Transverse colon (tissue), 4 donors: ENCODE measurements at regions not wholly inside any gene's neighbourhood (a gene's known extent, or its start where the extent isn't known, plus 50 kb on each side); places are given as distances from the start of the nearest gene placed in this dataset.
A peak's percentile ranks its signal among the peaks of the same experiment; 100 is the strongest.
"Not testable (repeated sequence)": the region's sequence is repeated elsewhere in the genome, so short reads cannot be mapped to it uniquely, and the experiment has no call there.

ENCODE experiments used
- DNase-seq: peaks from one replicate; pipeline ENCODE4 v3.0.0-alpha.2; 2019
- H3K27ac ChIP-seq, 4 donors: fragments of 200-600 bp; sonication (generic); 2 replicates each; pipeline ENCODE4 v1.5.1; 2016 to 2018; ENCODE audit warnings: inconsistent platforms in 4 of 4
- H3K27me3 ChIP-seq: fragments of 200-600 bp; sonication (generic); 2 replicates; pipeline ENCODE4 v1.5.1; 2017; ENCODE audit warnings: inconsistent platforms
- H3K36me3 ChIP-seq, 4 donors: fragments of 200-600 bp; sonication (generic); 2 replicates each; pipeline ENCODE4 v1.5.1; 2017 to 2019; ENCODE audit warnings: inconsistent platforms in 4 of 4
- H3K4me1 ChIP-seq, 4 donors: fragments of 200-600 bp; sonication (generic); 2 replicates each; pipeline ENCODE4 v1.5.1; 2017 to 2020; ENCODE audit warnings: inconsistent platforms in 4 of 4
- H3K4me3 ChIP-seq, 4 donors: fragments of 200-600 bp; sonication (generic); 1 replicate in 1 of 4; 2 replicates in 3 of 4; pipeline versions ENCODE4 v1.5.1 to v1.6.1; 2017 to 2019; ENCODE audit warnings: inconsistent platforms in 4 of 4
- H3K9me3 ChIP-seq, 2 donors: fragments of 200-600 bp; sonication (generic); 2 replicates each; pipeline ENCODE4 v1.5.1; 2017 to 2019; ENCODE audit warnings: inconsistent platforms in 2 of 2
- WGBS, 2 donors: methylation state at CpG; one replicate each; pipeline ENCODE4 v1.1.5; 2018; ENCODE audit warnings: low coverage in 1 of 2; 5-methylcytosine and 5-hydroxymethylcytosine counted together
- in situ Hi-C, 4 donors: fragments of 200-750 bp; cut with MboI; loops; one replicate each; pipeline versions ENCODE4 v1.15.0 to v1.15.1; 2017; ENCODE audit warnings: low sequenced_read_pairs in 3 of 4, low pct_ligation_motif_present in 1 of 4, low pct_unique_long_range_greater_than_20kb in 1 of 4
- intact Hi-C: fragments of 100-400 bp; cut with DNase I; formaldehyde crosslinking; loops from one replicate; pipeline ENCODE4 v1.15.1; 2023; ENCODE audit warnings: low total_unique reads

GRCh38 chr15:44817797-44818196 lies 81.5 kb downstream of the TRIM69 start:
- DNase-seq, H3K27ac ChIP-seq, H3K4me1 ChIP-seq, H3K27me3 ChIP-seq, H3K4me3 ChIP-seq, intact Hi-C loops, H3K9me3 ChIP-seq, in situ Hi-C loops, H3K36me3 ChIP-seq: not testable (repeated sequence)
- WGBS, 2 donors, result 39 to 61% methylated on average over 3 to 5 of the region's 9 CpGs

GRCh38 chr15:44819331-44819987 lies 83.1 kb downstream of the TRIM69 start:
- H3K36me3 ChIP-seq, H3K4me3 ChIP-seq, in situ Hi-C loops, H3K9me3 ChIP-seq, H3K27ac ChIP-seq, H3K27me3 ChIP-seq, intact Hi-C loops, H3K4me1 ChIP-seq, DNase-seq: not testable (repeated sequence)
- whole genome bisulfite sequencing, 2 donors, result 72% methylated on average over 8 of the region's 9 CpGs; no CpG with 5 or more reads in 1 of the 2 donors

GRCh38 chr15:44820535-44820934 lies 84.2 kb downstream of the TRIM69 start:
- in situ Hi-C loops, H3K27me3 ChIP-seq, H3K4me3 ChIP-seq, H3K27ac ChIP-seq, H3K4me1 ChIP-seq, H3K9me3 ChIP-seq, intact Hi-C loops, DNase-seq, H3K36me3 ChIP-seq: not testable (repeated sequence)
- WGBS, 2 donors, result 95% methylated on average over 5 of the region's 5 CpGs; no CpG with 5 or more reads in 1 of the 2 donors

- H3K36me3 ChIP-seq, in situ Hi-C loops, DNase-seq, H3K9me3 ChIP-seq, intact Hi-C loops, H3K4me3 ChIP-seq, H3K27me3 ChIP-seq, H3K27ac ChIP-seq, H3K4me1 ChIP-seq: not testable (repeated sequence)
- 71% methylated on average over 5 of the region's 5 CpGs; no CpG with 5 or more reads in 1 of the 2 donors for WGBS, 2 donors
Measured at GRCh38 chr15:44820967-44821366, 84.6 kb downstream of the TRIM69 start.

GRCh38 chr15:44824277-44825145 lies 88.2 kb downstream of the TRIM69 start:
- H3K27me3 ChIP-seq, H3K9me3 ChIP-seq, DNase-seq, H3K4me1 ChIP-seq, H3K4me3 ChIP-seq, intact Hi-C loops, in situ Hi-C loops, H3K36me3 ChIP-seq: not testable (repeated sequence)
- peak overlapping the region in 1 of 4 donors; percentile 51 for H3K27ac ChIP-seq
- no CpG with 5 or more reads among the region's 9 CpGs for WGBS, 2 donors

- DNase-seq, in situ Hi-C loops, H3K9me3 ChIP-seq, H3K27me3 ChIP-seq, H3K4me3 ChIP-seq, H3K27ac ChIP-seq, intact Hi-C loops, H3K4me1 ChIP-seq, H3K36me3 ChIP-seq: not testable (repeated sequence)
- 50 to 89% methylated on average over 1 of the region's 1 CpG for WGBS, 2 donors
Measured at GRCh38 chr15:44826583-44826982, 90.3 kb downstream of the TRIM69 start.

DNA sequence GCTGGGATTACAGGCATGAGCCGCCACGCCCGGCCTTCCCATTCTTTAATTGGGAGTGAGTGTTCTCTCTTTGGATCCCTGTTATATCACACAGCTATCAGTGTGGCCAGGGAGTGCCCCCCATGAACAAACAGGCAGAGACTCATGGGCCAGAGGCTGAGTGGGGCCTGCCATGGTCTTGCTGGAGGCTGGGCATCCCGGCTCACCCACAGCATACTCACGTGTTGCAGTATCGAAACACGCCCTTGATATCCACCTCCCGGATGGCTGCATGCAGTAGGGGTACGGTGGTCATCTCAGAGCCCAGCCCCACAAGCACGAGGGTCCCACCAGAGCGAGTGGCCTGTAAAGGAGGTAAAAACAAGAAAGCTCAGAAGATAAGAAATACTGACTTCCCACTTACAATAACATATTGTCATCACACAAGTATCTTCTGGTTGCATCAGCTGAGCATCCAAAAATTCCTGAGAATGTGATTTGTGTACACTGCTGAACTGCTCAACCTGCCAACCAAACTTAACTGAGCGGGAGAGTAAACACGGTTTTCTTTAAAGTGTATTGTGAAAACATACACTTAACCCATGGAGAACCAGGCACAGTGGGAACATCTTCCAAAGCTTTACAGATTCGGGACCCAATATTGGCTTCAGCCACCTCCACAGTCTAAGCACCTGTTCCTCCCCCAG lies 92.0 kb downstream of the TRIM69 start:
- WGBS, 2 donors, result 95% methylated on average over 11 of the region's 14 CpGs; no CpG with 5 or more reads in 1 of the 2 donors
- intact Hi-C loops, H3K9me3 ChIP-seq, H3K36me3 ChIP-seq, H3K4me3 ChIP-seq, H3K4me1 ChIP-seq, H3K27ac ChIP-seq, in situ Hi-C loops, H3K27me3 ChIP-seq, DNase-seq: not testable (repeated sequence)

DNA sequence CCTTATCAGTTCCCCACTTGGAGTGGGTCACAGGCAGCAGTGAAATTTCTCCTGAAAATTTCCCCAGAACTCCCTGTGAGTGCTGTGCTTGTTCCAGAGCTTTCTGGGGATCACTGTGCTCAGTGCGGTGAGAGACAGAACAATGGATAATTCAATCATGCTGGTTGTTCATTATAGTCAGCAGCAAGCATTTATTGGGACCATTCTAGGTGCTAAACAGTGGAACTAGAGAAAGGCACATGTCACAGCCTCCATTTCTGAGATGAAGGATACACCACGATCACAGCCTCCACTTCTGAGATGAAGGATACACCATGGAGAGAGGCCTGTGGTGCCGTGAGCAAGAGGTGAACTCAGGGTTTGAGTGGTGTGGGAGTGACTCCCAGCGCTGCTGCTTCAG lies 92.8 kb downstream of the TRIM69 start:
- H3K4me3 ChIP-seq, H3K36me3 ChIP-seq, intact Hi-C loops, H3K4me1 ChIP-seq, H3K9me3 ChIP-seq, DNase-seq, H3K27me3 ChIP-seq, in situ Hi-C loops: not testable (repeated sequence)
- H3K27ac ChIP-seq, result peak overlapping the region in 1 of 4 donors; percentile 78
- 88% methylated on average over 3 of the region's 4 CpGs; no CpG with 5 or more reads in 1 of the 2 donors for WGBS, 2 donors
